Cerebellar cortex (tissue), 1 donor: ENCODE measurements at regions not wholly inside any gene's neighbourhood (a gene's known extent, or its start where the extent isn't known, plus 50 kb on each side); places are given as distances from the start of the nearest gene placed in this dataset.
A peak's percentile ranks its signal among the peaks of the same experiment; 100 is the strongest.
"Not testable (repeated sequence)": the region's sequence is repeated elsewhere in the genome, so short reads cannot be mapped to it uniquely, and the experiment has no call there.

ENCODE experiments used
- DNase-seq: peaks from one replicate; pipeline ENCODE4 v3.0.0-alpha.2; 2015; ENCODE audit warnings: low spot score

DNA sequence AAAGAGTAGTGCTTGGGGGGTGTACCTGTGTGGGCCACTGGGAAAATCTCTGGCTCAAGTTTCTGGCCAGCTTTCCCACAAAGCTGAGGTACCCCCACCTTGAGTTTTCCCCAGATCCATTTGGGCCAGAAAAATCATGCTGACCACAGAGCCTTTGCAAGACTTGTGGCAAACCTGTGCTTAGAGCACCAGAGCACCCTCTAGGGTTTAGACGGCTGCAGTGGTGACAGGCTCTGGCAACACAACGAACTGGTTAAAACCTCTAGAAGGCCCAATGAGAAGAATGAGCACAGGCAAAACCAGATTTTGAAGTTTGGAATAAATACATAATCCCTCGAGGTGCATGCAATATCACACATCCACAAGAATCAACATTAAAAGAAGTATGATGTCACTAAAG lies 290.7 kb upstream of the FOLH1 start:
- no peak for DNase-seq

DNA sequence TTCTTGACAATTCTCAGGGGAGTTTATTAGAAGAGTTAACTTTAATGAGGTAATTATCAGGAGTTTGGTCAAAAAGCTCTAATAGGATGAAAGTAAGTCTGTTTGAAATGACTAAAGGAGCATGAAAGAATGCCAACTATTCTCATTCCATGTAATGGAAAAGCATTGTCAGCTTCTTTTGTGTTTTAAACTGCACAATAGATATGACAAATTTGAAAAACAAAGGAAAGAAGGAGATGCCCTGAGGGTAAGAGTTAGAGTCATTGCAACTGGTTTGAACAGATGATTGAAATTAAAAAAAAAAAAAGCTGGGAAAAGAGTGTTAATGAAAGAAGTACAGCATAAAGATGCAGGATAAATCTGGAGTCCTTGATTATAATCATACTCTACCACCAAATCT lies 296.8 kb upstream of the FOLH1 start:
- no peak for DNase-seq

DNA sequence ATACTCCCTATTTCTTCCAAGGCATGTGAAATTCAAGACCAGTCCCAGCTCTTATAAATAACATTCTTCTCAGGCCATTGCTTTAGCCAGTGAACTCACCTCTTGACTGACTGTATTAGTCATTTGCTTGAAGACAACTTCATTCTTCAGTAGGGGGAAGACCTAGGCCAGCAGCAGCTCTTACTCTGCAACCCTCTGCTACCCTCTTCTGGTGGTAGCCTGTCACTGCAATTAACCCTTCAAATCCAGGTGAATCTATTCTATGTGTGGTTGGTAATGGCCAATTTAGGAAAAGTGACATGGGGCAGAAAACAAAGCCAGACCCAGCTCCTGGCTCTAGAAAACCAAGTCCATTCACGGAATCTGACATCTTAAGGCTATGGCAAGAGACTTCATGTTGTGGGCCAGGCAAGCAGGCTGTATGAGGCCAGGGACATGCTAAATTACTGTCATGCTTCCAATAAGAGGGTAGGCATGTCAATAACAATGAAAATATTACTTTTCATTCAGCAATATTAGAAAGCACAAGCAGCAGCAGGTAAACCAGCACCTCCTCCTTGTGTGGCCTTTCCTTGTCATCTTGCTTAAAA lies 317.9 kb upstream of the FOLH1 start:
- DNase-seq: peak; percentile 1

DNA sequence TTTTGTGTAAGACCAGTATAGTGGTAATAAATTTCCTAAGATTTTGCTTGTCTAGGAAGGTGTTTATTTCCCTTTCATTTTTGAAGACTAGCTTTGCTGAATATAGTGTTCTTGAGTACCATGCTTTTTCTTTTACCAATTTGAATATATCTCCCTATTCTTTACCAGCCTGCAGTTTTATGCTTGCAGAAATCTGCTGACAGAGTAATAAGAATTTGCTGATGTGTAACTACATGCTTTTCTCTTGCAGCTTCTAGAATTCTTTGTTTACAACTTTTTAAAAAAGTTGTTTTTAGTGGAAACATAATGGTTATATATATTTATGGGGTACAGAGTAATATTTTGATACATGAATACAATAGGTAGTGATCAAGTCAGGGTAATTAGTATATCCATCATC lies 324.8 kb upstream of the FOLH1 start:
- no peak for DNase-seq

DNA sequence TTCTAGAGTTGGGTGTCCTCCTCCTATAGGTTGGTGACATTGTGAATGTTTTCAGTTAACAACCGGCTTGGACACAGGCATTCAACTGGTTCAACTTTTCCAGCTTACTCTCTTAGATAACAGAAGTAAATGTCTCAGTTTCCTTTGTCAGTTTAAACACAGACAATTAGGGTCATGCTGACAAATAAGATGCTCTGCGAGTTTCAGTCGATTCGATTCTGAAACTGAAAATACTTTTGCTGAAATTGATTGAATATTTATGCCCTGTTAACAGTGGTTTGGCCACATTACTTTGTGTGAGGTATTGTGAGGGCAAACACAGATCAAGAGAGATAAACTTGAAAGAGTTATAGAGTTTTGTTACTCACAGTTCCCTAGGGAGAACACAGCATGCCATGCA lies 330.5 kb upstream of the FOLH1 start:
- DNase-seq: not testable (repeated sequence)

DNA sequence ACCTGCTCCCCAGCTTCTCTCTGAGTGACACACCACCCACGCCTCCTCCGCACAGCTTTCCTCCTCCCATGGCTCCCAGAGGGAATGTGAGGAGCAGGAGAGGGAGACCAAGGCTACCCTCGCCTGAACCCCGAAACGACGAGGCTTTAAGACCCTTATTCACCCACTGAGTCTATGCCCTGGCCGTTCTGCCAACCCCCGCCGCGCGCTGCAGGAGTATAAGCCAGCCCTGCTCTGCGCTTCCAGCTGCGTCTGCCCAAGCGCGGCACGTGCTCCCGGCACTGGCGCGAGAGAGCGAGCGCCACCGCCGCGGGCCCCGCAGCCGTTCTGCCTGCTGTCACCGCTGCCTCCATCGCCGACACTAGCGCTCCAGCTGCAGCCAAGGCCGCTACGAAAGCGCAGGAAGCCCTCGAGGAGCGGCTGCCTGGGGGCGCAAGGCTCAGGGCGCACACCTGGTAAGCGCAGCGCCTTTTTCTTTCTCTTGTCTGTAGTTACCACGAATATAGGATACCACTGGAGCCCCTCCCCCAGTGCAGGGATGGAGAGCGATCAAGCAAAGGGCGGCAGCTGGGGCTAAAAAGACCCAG lies 350.0 kb upstream of the FOLH1 start:
- not testable (repeated sequence) for DNase-seq

DNA sequence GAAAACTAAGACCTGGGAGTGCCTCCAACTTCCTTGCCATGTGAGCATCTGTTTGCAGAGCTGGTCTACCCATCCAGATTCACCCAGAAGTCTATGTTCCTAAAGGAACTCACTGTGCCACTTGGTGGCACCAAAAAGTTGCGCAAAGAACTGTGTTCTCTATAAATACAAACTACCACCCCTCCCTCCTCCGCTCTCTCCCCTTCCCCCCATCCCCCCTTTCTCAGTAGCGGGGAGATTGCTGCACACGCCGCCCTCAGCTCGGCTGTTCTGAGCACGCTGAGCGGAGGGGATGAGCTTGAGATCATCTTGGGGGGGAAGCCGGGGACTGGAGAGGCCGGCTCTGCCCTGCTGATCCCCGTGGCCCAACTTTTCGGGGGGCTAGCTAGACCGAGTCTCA lies 352.2 kb upstream of the FOLH1 start:
- not testable (repeated sequence) for DNase-seq

DNA sequence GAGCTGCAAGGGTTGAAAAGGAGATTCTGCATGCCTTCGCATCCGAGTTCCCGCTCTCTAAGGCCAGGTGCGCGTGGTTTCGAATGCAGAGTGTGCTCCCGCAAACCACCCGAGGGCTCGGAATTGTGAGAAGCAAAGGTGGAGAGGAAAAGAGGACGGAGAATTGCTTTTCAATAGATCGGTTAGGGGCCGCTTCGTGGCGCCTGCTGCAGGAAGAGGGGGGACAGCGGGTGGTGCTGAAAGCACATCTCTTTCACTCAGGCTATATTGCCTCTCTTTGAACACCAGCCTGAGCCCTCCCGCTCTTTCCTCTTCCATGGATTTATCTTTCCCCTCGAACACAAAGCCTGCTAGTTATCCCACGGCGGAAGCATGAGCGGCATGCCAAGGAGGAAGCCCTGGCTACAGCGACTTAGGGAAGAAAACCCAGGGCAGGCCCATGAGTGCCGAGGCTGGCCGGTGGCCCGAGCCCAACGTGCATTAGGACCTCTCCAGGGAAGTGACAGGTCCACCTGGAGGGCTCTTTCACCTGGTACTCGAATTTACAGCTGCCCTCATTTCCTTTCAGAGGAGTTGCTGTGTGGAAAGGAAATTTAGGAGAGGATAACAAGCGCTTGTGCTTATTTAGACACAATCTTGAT lies 353.0 kb upstream of the FOLH1 start:
- DNase-seq: not testable (repeated sequence)

DNA sequence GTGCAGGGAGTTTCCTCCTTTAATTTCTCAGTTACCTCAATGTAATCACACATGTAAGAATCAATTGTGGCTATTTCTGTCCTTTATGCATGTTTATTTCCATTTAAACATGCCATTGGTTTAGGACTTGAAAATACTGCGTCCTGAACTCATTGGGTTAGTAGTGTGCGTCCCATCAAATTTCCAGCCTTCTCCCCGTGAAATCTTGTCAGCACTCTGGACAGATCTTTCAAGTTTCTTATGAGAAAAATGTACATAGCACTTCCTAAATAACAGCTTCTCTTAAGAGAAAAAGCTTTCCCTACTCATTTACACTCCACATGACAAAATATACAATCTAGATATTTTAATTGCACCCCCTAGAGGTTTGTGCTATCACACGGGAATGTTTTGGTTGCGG lies 353.9 kb upstream of the FOLH1 start:
- DNase-seq: not testable (repeated sequence)

DNA sequence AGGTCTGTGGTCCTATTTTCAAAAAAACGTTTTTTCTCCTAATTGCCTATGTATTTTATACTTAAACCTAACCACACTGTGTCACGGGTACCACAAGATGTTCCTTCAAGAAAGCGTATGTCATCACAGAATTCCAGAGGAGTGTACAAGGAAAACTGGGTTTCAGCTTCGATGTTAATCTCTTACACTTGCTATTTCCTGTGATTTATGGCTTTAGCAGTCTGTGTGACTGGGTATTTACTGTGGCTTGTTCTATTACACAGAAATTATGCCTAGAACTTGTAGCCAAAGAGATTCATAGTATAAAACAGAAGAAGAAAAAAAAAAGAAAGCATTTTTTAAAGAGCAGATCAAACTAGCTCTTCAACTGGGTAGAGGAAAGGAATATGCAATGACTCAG lies 371.1 kb upstream of the FOLH1 start:
- DNase-seq: not testable (repeated sequence)

DNA sequence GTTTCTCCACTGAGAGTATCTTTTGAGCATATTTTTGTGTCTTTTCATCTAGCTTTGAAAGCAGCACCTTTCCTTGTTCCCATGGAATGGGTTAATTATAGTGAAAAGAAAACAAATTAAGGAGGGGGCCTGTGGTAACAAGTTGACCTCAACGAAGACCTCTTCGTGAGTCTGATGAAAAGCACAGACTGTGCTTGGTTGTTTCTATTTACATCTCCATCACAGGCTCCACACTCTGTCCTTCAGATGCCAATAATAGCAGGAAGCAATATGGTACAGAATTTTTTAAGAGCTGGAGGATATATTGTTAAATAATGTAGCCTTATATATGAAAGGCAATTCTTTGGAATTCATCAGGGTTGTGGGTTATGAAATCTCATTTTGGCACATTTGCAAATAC lies 366.7 kb upstream of the OR4C13 start:
- DNase-seq: not testable (repeated sequence)

DNA sequence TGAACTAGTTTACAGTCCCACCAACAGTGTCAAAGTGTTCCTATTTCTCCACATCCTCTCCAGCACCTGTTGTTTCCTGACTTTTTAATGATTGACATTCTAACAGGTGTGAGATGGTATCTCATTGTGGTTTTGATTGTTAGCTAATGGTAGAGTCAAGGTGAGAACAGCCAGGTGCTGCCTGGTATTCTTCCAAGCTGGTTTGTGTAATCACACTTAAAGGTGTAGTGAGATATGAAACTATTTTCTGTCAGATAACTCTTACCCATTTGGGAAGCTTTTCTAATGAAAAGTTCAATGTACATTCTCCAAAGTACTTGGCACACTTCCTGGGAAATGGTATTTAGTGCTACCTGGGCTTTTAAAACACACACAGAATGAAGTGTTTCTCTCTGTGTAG lies 343.3 kb upstream of the OR4C13 start:
- DNase-seq: not testable (repeated sequence)

DNA sequence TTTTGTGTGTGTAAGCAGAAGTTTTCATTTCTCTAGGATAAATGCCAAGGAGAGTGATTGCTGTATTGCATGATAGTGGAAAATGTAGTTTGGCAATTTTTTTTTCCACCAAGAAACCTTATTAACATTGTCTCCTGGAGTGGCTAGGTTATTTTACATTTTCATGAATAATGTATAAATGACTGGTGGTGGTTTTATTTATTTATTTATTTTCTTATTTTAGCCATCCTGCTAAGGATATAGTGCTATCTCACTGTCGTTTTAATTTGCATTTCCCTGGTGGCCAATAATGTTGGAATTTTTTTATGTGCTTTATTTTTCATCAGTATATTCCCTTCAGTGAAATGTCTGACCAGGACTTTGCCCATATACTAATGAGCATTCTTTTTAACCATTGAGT lies 328.3 kb upstream of the OR4C13 start:
- not testable (repeated sequence) for DNase-seq

DNA sequence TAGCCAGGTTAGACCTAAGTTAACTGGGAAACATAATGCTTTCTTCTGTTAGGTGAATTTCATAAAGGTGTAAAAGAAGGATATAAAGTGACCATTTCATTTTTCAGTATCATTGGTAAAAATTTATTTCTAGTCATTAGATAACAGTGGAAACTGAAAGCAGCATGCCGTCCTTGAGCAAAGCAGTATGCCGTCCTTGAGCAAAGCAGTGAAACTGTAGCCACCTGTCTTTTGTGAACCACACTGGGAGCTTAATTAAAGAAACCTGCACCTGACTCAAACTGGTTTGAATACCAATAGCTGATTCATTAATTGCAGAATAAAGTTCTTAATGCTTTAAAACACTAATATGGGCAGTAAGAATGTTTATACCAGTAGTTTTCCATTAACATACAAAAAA lies 281.5 kb upstream of the OR4C13 start:
- DNase-seq: not testable (repeated sequence)

DNA sequence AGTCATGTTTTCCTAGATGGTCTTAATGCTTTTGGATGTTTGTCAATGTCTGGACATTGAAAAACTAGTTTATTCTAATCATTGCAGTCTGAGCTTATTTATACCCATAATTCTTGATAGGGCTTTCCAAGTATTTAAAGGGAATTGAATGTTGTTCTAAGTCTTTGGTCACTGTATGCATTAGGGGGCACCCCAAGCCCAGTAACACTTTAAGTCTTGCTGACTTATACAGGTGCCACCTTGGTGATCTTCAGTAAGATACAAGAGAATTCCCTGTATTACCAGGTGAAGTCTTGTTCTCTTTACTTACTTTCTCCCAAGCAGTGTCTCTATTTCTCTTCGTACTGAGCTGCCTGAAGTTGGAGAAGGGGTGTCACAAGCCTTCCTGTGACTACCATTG lies 250.1 kb upstream of the OR4C13 start:
- not testable (repeated sequence) for DNase-seq

DNA sequence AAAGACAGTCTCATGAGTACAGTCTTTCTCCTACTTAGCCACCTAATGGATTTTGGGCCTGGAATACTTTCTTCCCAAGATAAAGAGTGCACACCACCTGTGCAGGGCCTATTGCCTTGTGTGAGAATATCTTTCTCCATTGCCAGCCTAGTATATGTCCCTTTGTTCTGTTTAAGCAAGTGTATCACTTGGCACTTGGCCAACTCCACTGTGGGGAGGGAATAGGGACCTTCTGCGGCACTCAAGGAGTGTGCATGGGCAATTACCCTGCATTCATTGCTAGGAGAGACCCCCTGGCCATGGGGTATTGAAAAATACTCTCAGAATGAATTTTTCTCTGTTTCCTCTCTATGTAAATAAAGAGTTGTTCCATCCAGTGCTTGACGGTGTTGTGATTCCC lies 201.7 kb upstream of the OR4C13 start:
- DNase-seq: not testable (repeated sequence)

DNA sequence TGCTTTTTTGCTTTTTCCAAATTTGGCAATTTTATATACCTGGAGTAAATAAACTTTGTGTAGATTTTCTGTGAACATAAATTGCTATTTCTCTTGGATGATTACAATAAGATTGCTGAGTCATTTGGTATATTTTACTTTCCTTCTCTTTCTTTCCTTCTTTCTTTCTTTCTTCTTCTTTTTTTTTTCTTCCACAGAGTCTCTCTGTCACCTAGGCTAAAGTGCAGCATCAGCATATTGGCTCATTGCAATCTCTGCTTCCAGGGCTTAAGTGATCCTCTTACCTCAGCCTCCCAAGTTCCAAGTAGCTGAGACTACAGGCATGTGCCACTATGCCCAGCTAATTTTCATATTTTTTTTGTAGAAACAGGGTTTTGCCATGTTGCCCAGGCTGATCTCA lies 201.2 kb upstream of the OR4C13 start:
- DNase-seq: not testable (repeated sequence)

DNA sequence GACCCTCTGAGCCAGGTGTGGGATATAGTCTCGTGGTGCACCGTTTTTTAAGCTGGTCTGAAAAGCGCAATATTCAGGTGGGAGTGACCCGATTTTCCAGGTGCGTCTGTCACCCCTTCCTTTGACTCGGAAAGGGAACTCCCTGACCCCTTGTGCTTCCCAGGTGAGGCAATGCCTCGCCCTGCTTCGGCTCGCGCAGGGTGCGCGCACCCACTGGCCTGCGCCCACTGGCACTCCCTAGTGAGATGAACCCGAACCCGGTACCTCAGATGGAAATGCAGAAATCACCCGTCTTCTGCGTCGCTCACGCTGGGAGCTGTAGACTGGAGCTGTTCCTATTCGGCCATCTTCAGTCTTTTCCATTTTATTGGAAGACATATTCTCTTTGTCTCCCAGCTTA lies 171.4 kb upstream of the OR4C13 start:
- not testable (repeated sequence) for DNase-seq

DNA sequence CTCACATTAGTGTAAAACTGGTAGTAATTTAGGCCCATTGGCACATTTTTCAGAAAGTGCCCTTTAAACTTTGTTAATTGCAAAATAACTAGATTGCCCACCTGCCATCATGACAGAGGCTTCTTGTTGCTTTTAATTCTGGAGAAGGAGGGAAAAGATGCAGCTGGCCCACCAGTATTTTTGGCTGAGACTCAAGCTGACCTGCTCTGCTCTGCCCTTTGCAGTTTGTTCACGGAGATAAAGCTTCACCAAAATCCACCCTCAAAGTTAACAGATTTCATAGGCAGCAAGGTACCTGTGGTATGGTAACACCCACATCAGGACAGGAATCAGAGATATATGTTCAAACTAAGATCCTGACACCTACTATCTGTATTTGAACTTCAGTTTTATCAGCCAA lies 170.2 kb upstream of the OR4C13 start:
- not testable (repeated sequence) for DNase-seq

DNA sequence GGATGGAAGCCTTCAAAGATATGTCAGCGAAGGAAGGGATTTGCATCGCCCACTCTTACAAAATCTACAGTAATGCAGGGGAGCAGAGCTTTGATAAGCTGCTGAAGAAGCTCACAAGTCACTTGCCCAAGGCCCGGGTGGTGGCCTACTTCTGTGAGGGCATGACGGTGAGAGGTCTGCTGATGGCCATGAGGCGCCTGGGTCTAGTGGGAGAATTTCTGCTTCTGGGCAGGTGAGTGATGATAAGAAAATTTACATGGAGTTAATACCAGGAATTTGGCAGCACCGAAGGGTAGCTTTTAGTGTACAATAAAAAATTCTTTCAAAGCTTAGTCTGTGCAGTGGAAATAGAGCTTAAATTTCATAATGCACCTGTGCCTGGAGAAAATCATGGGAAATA lies 168.3 kb upstream of the OR4C13 start:
- DNase-seq: not testable (repeated sequence)

DNA sequence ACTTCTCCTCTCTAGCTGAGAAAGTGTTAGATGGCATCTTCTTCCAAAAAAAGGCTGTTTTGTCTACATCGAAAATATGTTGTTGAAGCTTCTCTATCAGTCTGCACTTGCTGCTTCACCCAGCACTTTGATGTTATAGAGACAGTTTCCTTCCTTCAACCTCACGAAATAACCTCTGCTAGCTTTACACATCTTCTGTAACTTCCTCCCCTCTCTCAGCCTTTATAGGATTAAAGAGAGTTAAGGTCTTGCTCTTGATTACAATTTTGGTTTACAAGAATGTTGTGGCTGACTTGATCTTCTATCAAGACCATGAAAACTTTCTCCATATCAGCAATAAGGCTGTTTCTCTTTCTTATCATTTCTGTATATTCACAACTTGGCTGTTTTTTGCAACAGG lies 162.4 kb upstream of the OR4C13 start:
- not testable (repeated sequence) for DNase-seq

DNA sequence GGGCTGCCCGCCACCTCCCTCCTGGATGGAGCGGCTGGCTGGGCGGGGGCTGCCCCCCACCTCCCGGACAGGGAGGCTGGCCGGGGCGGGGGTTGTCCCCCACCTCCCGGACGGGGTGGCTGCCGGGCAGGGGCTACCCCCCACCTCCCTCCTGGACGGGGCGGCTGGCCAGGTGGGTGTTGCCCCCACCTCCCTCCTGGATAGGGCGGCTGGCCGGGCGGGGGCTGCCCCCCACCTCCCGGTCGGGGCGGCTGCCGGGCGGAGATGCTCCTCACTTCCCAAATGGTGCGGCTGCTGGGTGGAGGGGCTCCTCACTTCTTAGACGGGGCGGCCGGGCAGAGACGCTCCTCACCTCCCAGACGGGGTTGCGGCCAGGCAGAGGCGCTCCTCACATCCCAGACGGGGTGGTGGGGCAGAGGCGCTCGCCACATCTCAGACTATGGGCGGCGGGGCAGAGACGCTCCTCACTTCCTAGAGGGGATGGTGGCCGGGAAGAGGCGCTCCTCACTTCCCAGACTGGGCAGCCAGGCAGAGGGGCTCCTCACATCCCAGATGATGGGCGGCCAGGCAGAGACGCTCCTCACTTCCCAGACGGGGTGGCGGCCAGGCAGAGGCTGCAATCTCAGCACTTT lies 153.9 kb upstream of the OR4C13 start:
- not testable (repeated sequence) for DNase-seq
